ENCODE measurements at regions not wholly inside any gene's neighbourhood (a gene's known extent, or its start where the extent isn't known, plus 50 kb on each side); places are given as distances from the start of the nearest gene placed in this dataset.
"Not testable (repeated sequence)": the region's sequence is repeated elsewhere in the genome, so short reads cannot be mapped to it uniquely, and the experiment has no call there.

GRCh38 chr2:124967325-124967724 lies 942.2 kb downstream of the CNTNAP5 start:
- DNase-seq, result no peak

DNA sequence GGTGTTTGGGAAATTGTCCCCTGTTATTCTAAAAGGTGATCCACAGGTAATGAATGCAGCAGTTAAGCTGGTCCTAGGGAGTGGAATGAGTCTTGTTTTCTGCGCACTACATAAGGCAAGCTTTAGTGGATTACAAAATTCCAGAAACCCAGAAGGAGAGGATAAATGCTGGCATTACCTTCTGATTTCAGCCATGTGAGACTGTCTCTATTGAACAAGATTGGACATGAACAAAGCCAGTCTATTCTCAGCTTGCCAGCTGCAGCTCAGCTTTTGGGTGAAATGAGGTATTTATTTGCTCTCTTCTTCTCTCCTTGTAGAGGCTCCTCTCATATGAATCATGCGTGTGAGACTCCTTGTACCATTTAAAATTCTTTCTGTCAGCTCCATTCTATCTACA lies 944.9 kb downstream of the CNTNAP5 start:
- DNase-seq, result no peak

DNA sequence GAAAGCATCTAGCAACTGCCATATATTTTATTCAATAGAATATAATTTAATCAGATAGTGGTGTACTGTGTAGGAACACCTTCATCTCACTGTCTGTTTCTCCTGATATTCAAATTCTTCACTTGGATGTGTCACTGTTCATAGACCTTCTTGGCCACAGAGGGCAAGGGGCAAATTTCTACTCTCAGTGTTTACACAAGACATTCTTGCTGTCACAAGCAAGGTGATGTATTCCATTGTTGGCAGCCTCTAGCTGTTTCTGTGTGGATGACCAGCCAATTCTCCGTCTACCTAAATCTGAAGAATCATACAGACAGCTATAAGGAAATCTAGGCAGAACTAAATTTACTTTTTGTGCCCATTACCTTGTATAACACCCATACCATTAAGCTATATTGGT lies 948.3 kb downstream of the CNTNAP5 start:
- no peak for DNase-seq

- DNase-seq, result no peak
Measured at GRCh38 chr2:124975224-124975623, 950.1 kb downstream of the CNTNAP5 start.

DNA sequence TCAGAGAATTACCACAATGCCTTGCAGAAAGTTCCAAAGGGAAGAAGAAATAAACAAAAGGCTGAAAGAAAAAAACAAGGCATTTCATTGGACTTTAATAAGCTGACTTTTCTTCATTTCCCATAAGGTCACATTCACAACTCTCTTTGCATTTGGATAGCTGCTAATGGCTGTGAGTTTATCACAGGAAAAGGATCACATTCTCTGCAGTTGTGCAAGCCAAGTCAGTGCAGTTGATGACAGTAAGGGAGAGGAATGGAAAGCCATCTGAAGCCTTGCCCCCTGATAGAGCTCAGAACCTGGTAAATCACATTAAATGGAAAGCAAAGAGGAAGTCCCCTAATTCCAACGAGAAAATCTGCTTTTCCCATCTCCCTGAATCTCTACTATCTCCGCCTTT lies 950.6 kb downstream of the CNTNAP5 start:
- DNase-seq, result no peak

GRCh38 chr2:124978597-124978996 lies 953.5 kb downstream of the CNTNAP5 start:
- no peak for DNase-seq

- no peak for DNase-seq
Measured at GRCh38 chr2:124983595-124983994, 958.5 kb downstream of the CNTNAP5 start.

DNA sequence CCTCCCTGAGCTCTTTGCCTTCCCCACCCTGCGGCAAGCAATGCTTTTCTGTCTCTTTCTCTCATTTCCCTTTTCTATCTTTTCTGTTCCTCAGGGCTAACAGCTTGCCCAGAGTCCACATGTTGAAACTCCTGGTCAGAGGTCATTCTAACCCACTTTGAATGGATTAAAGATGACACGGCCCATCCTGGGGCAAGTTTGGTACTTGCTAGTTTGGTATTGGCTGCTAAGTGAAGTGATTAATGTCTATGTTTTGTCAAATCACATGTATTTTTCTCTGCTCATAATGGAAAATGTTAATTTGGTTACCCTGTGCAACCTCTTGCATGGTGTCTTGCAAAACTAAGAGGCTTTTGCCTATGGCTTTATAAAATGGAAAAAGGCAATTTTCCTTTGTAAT lies 960.2 kb downstream of the CNTNAP5 start:
- no peak for DNase-seq

DNA sequence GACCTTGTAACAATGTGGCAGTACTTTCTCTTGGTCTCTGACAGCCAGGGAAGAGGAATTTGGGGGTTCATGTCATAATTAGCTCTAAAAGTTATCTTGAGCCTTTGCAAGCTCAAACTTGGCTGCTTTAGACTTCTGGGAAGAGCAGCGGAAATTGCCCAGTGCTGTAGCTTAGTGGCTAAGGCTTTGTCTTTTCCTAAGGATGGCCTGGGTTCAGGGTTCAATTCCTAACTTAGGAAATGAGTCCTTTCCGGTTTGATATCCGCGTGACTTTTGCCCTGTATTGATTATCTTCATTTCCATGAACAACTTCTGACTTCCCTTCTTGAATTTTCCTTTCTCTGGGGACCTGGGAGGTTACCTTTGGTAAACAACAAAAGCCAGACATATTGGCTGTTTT lies 961.0 kb downstream of the CNTNAP5 start:
- no peak for DNase-seq

GRCh38 chr2:124986870-124987269 lies 961.8 kb downstream of the CNTNAP5 start:
- not testable (repeated sequence) for DNase-seq

DNA sequence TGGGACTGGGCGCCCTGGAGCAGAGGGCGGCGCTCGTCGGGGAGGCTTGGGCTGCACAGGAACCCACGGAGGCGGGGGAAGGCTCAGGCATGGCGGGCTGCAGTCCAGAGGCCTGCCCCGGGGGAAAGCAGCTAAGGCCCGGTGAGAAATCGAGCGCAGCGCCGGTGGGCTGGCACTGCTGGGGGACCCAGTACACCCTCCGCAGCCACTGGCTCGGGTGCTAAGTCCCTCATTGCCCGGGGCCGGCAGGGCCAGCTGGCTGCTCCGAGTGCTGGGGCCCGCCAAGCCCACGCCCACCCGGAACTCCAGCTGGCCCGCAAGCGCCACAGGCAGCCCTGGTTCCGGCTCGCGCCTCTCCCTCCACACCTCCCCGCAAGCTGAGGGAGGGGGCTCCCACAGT lies 962.3 kb downstream of the CNTNAP5 start:
- DNase-seq, result not testable (repeated sequence)

GRCh38 chr2:124988111-124988510 lies 963.0 kb downstream of the CNTNAP5 start:
- DNase-seq, result no peak

DNA sequence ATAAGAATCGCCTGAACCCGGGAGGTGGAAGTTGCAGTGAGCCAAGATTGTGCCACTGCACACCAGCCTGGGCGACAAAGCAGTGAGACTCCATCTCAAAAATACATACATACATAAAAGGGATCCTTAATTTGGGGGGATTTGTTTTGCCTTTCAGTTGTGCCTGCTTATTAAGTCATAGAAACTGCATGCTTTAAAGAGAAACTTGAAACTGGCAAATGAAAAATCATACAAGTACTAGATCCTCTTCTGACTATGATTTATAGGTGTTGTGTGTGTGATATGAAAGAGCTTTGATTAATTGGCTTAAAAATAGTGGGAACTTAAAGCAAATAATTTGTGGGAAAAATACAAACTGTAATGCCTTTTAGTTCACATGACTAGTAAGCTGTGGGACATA lies 963.7 kb downstream of the CNTNAP5 start:
- DNase-seq, result no peak

- no peak for DNase-seq
Measured at GRCh38 chr2:124993809-124994208, 968.7 kb downstream of the CNTNAP5 start.

DNA sequence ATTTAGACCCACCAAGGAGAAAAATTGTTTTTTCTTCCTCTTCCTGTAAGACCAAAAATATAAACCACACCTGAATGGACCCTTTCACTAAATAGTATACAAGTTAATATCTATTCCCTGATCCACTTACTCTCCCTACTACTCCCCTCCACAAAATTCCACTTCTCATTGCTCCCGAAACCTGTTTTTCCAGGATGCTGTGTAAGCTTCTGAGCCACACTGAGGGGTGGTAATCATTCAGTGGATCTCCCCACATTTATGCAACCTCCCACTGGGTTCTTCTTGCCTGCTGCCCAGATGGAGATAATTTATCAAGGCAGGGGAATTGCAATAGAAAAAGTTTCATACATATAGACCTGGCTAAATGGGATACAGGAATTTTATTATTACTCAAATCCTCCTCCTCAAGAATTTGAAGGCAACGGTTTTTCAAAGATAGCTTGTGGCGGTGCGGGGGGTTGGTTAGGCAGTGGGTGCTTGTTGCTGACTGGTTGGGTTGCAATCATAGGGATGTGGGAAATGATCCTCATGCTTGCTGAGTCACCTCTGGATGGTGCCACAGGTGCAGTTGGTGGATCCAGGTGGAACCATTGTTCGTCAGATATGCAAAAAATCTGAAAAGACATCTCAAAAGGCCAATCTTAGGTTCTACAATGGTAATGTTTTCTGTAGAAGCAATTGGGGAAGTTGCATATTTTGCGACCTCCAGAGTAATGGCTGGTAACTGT lies 970.3 kb downstream of the CNTNAP5 start:
- DNase-seq, result no peak

DNA sequence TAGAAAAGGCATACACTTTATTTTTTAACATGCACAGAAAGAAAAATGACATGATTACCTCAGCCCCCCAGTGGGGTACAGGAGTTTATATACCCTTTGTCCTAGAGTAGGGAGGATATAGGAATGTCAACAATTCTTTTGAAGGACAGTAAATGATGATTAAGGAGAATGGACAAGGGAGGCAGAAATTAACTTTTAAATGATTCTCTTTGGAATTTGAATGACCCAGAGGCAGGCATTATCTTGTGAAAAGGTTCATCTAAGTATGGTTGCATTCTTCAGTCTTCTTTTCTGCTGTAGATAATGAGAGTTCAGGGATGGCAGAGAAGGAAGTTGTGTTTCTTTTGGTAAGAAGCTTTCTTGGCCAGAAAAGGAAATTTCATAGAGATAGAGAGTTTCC lies 971.3 kb downstream of the CNTNAP5 start:
- DNase-seq, result no peak

- no peak for DNase-seq
Measured at GRCh38 chr2:124999906-125000305, 974.8 kb downstream of the CNTNAP5 start.

GRCh38 chr2:125004106-125004800 lies 979.2 kb downstream of the CNTNAP5 start:
- no peak for DNase-seq

DNA sequence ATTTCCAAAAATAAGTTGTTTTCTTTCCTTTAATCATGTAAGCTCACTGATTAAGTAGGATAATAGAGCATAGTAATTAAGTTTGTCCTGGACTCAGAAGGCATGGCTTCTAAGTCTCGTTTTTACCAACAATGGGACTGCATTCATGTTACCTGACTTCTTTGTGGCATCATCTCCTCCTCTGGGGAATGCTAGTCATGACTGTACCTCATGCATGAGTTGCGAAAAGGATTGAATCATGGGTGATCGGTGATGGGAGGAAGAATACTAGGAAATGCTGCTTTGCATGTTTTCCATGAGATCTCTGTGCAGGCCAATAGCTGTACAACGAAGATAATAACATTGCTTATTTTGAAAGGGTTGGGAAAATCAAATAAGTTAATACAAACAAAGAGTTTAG lies 981.6 kb downstream of the CNTNAP5 start:
- no peak for DNase-seq

- DNase-seq, result not testable (repeated sequence)
Measured at GRCh38 chr2:125028721-125029120, 1003.6 kb downstream of the CNTNAP5 start.

- DNase-seq, result no peak
Measured at GRCh38 chr2:125033871-125034270, 1008.8 kb downstream of the CNTNAP5 start.

GRCh38 chr2:125037135-125037653 lies 1012.1 kb downstream of the CNTNAP5 start:
- no peak for DNase-seq

GRCh38 chr2:125041846-125042245 lies 1016.8 kb downstream of the CNTNAP5 start:
- no peak for DNase-seq

DNA sequence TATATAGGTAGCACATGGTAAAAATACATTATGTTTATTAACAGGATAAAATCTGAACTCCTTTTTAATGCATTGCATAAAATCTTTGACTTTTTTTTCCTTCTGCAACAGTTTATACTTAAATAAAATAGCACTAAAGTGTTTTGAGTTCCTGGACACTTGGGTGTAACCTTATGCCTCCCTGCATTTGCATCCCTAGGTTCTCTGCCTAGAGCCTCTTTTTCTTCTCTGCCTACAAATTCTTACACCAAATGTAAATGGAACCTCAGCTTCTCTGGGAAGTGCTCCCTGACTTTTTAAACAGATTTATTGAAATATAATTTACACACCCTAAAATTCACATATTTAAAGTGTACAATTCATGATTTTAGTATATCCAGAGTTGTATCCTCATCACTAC lies 1017.6 kb downstream of the CNTNAP5 start:
- DNase-seq, result no peak

Data from NCI-H526 treated with DMSO at 0.1 percent for 48 hours (cell line).